22Rv1 (cell line): ENCODE measurements at regions not wholly inside any gene's neighbourhood (a gene's known extent, or its start where the extent isn't known, plus 50 kb on each side); places are given as distances from the start of the nearest gene placed in this dataset.

Experiments used
- H3K27ac ChIP-seq: fragments of 450-650 bp; 2 replicates; pipeline ENCODE4 v1.5.1; 2017
- CTCF ChIP-seq: fragments of 450-650 bp; IDR thresholded peaks from 2 replicates; pipeline ENCODE4 v1.5.1; 2017; ENCODE audit warnings: mild to moderate bottlenecking
- ZFX ChIP-seq: fragments of 450-650 bp; IDR thresholded peaks from 2 replicates; pipeline ENCODE4 v1.6.1; 2017; ENCODE audit warnings: antibody characterized with exemption, borderline replicate concordance

GRCh38 chr5:77909237-77909636 lies 133.1 kb upstream of the TBCA start:
- no peak overlapping the region for H3K27ac ChIP-seq
- TF ChIP-seq ZFX (no peak), CTCF (no peak)

GRCh38 chr5:77908787-77909186 lies 132.6 kb upstream of the TBCA start:
- TF ChIP-seq CTCF (no peak), ZFX (no peak)

GRCh38 chr5:77907786-77908185 lies 131.6 kb upstream of the TBCA start:
- TF ChIP-seq CTCF: no peak

More at GRCh38 chr5:77908787-77909186, 132.6 kb upstream of the TBCA start:
- no peak overlapping the region for H3K27ac ChIP-seq

GRCh38 chr5:77906806-77907205 lies 130.7 kb upstream of the TBCA start:
- H3K27ac ChIP-seq: no peak overlapping the region
- TF ChIP-seq CTCF (no peak), ZFX (no peak)

More at GRCh38 chr5:77907786-77908185, 131.6 kb upstream of the TBCA start:
- H3K27ac ChIP-seq: no peak overlapping the region

- no peak overlapping the region for H3K27ac ChIP-seq
- TF ChIP-seq CTCF (no peak), ZFX (no peak)
Measured at GRCh38 chr5:77904362-77904761, 128.2 kb upstream of the TBCA start.

- H3K27ac ChIP-seq: no peak overlapping the region
- TF ChIP-seq ZFX (no peak), CTCF (no peak)
Measured at GRCh38 chr5:77900691-77901090, 124.6 kb upstream of the TBCA start.

- no peak overlapping the region for H3K27ac ChIP-seq
- TF ChIP-seq CTCF (no peak), ZFX (no peak)
Measured at GRCh38 chr5:77898385-77898784, 122.2 kb upstream of the TBCA start.
